Stimulated activated naive CD4-positive, alpha-beta T cell treated with Interleukin-2 at 50 U/mL for 16 hours (primary cell): ENCODE measurements at regions not wholly inside any gene's neighbourhood (a gene's known extent, or its start where the extent isn't known, plus 50 kb on each side); places are given as distances from the start of the nearest gene placed in this dataset.

Experiments used
- DNase-seq: peaks from one replicate; lab custom pipeline; 2025; lab: John Stamatoyannopoulos, UW

DNA sequence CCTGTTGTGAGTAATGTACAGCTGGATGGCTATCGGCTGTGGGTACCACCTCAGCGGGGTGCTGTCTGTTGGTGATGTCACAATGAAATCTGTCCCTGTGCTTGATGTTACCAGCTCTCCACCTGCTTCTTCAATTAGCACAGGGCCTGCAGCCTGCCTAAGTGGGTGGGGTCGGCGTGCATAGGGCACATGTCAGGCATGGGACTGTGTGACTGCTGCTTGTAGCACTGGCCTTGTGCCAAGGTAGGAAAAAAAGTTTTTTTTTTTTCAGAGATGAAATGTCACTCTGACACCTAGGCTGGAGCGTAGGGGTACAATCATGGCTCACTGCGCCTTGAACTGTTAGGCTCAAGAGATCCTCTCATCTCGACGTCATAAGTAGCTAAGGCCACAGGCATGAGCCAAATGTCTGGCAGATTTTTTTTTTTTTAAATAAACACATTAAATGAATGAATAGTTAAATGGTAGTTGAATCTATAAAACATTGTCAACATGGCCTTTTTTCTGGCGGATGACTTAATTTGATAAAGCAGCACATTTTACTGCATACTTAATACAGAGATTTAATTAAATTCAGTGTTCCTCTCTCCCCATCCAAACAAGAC is 222.5 kb downstream of the NXNL2 start:
- DNase-seq: no peak

GRCh38 chr9:88759364-88759763 is 224.4 kb downstream of the NXNL2 start:
- DNase-seq: no peak

DNA sequence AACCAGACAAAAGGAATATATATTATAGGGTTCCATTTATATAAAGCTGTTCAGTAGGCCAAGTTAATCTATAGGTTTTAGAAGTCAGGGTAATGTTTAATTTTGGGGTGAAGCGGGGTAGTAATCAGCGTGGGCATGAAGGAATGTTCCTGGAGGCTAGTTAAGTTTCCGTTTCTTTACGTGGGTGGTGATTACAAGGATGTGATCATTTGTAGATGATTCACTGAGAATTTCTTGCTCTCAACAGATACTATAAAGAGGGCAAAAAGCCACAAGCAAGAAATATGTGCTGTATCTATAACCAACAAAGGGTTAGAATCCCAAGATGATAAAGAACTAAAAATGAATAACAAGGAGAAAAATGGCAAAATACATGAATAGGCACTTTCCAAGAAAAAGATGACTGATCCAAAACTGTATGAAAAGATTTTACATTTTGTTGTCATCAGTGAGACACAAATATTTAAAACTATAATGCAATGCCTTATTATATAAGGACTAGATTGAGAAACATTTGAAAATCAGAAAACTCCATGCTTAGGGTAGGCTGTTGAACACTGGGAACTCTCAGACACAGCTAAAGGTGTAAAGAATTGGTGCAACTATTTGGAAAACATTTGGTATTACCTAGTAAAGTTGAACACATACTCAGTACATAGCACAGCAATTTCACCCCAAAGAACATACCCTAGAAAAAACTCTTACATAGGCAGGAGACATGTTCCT is 224.3 kb upstream of the S1PR3 start:
- DNase-seq: no peak

DNA sequence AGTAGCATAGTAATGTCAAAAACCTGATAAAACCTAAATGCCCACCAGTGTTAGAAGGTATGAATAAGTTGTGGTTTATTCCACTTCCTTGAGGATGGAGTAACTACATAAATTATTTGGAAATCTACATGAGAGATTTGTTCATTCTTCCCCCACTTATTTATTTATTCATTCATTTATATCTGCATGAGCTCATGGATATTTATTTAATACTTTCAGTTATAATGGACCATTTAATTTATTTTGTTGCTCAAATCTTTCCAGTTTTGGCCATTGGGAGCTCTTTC is 223.8 kb upstream of the S1PR3 start:
- DNase-seq: no peak

DNA sequence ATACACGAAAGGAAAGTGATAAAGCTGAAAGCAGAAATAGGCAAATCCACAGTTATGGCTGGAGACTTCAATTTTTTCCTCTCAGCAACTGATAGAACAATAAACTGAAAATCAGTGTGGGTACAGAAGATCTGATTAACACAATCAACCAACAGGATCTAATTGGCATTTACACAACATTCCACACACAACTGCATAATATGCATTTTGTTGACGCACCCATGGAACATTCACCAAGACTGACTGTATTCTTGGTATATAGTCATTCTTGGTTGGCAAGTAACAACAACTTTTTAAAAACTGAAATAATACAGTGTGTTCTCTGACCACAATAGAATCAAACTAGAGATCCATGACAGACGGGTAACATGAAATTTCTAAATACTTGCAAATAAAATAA is 218.7 kb upstream of the S1PR3 start:
- no peak for DNase-seq

GRCh38 chr9:88773126-88773525 is 218.1 kb upstream of the S1PR3 start:
- DNase-seq: no peak

DNA sequence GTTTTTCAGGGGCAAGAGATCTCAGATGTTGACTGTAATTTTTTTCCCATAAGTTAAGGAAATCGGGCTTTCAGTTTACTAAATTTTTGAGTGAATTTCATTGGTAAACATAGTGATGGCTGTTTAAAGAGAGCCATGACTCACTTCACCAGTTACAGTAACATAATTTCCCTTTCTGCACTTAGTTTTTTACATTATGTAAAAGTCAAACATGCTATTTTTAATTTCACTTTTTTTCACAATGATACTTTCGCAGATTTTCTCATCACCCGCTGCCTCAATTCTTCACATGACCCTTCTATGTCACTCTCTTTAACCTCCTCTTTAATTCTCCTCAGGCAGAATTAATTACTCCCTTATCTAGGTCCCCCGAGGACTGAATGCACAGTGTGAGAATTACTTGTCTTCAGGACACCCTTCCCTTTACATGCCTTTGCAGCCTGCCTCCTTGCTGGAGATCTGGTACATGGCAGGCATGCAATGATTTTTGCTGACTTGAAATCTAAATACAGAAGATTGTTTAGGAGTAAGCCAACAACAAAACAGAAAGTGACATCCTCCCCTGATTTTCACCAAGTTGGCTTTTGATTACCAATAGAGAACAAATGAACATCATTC is 217.5 kb upstream of the S1PR3 start:
- DNase-seq: no peak

- DNase-seq: no peak
Observed at GRCh38 chr9:88775037-88775471, 216.2 kb upstream of the S1PR3 start.

- no peak for DNase-seq
Observed at GRCh38 chr9:88775559-88775958, 215.7 kb upstream of the S1PR3 start.

GRCh38 chr9:88775966-88776365 is 215.3 kb upstream of the S1PR3 start:
- no peak for DNase-seq

DNA sequence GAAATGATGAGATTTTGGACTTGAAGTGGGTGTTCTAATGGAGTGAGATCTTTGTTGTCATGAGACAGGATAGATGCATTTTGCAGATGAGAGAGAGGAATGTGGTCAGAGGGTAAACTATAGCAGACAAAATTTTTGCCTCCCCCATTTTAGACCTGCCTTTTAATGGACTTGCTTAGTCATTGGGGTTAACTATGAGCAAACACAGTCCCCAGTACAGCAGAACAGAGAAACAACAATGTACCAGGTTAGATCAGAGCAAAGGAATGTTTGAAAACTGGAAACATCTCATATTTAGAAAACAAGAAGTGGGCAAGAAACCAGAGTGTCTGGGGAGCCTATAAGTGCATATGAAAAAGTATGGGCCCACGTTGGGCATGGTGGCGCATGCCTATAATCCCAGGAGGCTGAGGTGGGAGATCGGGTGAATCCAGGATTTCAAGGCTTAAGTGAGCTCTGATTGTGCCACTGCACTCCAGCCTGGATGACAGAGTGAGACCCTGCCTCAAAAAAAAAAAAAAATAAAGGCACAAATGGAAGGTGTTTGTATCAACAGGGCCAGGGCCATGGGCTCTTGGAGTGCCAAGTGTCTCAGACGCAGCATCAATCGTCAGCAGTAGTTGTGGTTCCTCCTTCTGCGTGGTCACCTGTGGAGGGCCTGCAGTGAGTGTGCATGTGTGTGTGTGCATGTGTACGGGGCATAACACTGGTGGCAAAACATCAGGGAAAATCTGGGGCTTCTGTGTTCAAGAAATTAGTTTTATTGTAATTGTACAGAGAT is 214.4 kb upstream of the S1PR3 start:
- no peak for DNase-seq

DNA sequence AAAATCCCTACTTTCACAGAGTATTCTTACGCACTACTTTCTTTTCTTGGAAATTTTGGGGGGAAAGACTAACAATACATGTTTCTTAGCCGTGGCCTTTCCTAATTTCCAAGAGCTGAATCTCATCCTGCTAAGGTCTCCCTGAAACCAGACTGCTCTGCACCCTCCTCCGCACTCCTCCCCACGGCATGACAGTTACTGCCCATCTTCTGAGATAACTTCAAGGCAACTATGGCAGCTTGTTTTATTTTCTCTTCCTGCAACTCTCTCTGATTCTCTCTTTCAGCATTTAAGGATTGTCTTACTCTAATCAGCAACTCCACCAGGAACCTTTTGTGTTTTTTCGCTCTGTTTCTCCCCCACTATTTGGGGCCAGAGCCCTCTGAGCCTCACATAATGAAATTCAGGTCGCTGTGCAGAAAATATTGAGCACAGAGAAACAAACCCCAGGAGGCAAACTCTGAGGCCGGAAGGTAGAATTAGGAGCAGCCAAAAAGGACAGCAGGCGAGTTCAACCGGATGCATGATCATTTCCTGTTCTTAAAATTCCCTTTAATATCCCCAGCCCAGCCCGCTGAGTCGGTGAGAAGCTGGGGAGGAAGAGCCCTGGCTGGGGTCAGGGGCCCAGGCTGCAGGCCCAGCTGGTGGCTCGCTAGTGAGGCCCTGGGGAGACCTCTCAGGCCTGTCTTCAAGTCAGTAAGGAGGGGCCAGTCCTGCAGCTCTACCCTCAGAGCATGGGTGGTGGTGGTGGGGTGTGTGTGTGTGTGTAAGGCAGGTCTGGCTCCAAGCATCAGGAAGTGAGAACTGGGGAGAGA is 213.6 kb upstream of the S1PR3 start:
- DNase-seq: no peak

GRCh38 chr9:88781628-88782391 is 209.5 kb upstream of the S1PR3 start:
- no peak for DNase-seq

- no peak for DNase-seq
Observed at GRCh38 chr9:88782931-88783710, 208.1 kb upstream of the S1PR3 start.

- DNase-seq: no peak
Observed at GRCh38 chr9:88783711-88784083, 207.6 kb upstream of the S1PR3 start.

DNA sequence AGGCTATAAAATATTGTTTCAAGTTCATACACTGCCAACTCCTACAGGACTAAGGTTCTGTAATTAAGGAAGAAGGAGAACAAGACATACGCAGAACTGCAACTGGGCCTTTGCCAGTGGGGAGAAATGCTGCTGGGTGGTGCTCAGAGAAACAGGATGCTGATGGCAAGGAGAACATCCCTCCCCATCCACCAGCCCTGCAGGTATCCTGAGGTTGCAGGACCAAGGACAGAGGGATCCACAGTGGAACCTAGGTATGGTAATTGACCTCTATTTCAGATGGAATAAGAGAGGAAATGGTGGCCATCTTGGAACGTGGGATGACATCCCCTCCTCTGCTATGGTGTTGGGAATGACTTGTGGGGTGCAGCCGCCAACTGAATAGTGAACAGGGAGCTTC is 206.3 kb upstream of the S1PR3 start:
- no peak for DNase-seq

DNA sequence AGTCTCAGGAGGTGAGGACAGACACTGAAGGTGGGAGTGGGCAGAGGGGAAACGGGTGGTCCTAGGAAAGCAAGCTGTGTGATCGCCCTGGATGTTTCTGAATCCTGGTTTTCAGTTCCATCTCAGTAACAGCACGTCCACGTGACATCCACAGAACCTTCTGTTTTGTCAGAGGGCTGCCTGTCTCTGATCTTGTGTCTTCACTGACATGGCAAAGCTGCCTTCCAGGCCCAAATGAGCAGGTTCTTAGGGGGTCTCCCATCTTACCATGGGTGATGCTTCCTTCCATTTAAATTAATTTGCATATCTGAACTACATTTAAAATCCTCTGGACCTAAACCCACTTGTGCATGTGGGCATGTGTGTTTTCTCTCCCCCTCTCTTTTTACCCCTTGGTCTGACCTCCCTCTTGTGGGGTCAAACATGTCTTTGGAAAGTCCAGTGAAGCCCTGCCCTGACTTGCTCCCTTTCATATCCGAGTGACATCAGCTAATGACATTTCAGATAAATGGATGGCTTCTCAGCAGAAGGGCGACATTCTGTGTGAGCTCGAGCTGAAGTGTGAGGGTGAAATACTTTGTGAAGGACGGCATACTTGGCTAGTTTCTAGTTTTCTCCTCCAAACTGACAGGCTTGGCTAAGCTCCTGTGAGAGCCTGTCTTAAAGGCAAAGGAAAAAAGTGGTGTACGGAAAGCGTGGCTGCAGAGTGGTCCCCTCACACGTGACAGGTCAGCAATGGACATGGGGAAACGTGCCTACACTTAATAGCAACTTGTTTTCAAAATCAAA is 204.8 kb upstream of the S1PR3 start:
- no peak for DNase-seq

DNA sequence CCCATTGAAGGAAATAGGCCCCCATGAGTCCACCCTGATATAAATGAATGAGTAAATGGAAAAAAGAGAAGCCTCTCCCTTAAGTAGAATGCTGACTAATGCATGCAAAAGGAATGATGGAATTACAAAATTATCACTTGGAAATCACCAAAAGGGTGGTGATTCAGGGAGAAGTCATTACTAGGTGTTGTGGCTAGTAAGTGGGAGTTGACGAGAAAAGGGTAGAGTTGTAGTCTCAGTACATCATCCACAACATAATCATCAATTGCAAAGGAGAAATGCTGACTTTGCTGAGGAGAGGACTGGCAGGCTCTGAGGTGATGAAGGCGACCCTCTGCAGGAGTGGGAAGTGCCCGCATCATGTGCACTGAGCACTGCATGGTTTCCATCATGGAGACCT is 201.5 kb upstream of the S1PR3 start:
- no peak for DNase-seq

- DNase-seq: no peak
Observed at GRCh38 chr9:88791105-88791805, 200.0 kb upstream of the S1PR3 start.
